Fibroblast of lung (primary cell): ENCODE measurements at regions not wholly inside any gene's neighbourhood (a gene's known extent, or its start where the extent isn't known, plus 50 kb on each side); places are given as distances from the start of the nearest gene placed in this dataset.

Experiments
- EZH2 ChIP-seq: IDR thresholded peaks from 2 replicates; pipeline ENCODE4 v1.5.1; 2012; ENCODE audit warnings: low read length, control low read depth, mild to moderate bottlenecking; ENCODE audit errors: missing control alignments
- TF ChIP-seq, protein P1 (sequence below), 2 donors: IDR thresholded peaks in 1 of 2; conservative IDR thresholded peaks in 1 of 2; 1 replicate in 1 of 2; 2 replicates in 1 of 2; pipeline ENCODE4 v1.5.1; 2011 to 2012; ENCODE audit warnings: low read length in 2 of 2, control low read depth in 1 of 2, inconsistent platforms in 1 of 2, low read depth in 1 of 2, mild to moderate bottlenecking in 1 of 2

DNA sequence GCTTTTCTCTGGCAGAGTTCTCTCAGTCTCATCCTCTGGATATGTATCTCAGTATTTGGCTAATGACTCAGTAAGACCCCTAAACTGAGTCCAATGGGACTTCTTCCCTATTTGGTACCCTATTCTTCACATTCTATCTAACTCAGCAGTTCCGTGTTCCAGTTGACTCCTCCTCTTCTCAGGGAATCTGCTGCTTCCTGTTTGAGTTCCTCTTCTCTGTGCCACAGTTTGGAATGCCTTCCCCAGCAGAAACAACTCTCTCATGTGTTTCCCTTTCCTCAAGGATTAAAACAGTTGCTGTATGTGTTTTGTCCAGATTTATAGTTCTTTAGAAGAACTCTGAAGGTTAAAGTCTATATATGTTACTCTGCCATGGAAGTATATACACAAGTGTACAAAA is 344.0 kb upstream of the RARB start:
- TF ChIP-seq, protein P1, sequence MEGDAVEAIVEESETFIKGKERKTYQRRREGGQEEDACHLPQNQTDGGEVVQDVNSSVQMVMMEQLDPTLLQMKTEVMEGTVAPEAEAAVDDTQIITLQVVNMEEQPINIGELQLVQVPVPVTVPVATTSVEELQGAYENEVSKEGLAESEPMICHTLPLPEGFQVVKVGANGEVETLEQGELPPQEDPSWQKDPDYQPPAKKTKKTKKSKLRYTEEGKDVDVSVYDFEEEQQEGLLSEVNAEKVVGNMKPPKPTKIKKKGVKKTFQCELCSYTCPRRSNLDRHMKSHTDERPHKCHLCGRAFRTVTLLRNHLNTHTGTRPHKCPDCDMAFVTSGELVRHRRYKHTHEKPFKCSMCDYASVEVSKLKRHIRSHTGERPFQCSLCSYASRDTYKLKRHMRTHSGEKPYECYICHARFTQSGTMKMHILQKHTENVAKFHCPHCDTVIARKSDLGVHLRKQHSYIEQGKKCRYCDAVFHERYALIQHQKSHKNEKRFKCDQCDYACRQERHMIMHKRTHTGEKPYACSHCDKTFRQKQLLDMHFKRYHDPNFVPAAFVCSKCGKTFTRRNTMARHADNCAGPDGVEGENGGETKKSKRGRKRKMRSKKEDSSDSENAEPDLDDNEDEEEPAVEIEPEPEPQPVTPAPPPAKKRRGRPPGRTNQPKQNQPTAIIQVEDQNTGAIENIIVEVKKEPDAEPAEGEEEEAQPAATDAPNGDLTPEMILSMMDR (conservative IDR thresholded peaks at IDR 0.05 in 1 of 2, IDR thresholded peaks at IDR 0.05 in 1 of 2; ENCODE audit: low read depth in 1 of 2, low read length in 2 of 2), result no peak
- TF ChIP-seq EZH2, result no peak
